SK-N-SH (cell line): ENCODE measurements at regions not wholly inside any gene's neighbourhood (a gene's known extent, or its start where the extent isn't known, plus 50 kb on each side); places are given as distances from the start of the nearest gene placed in this dataset.

Experiments used
- CTCF ChIA-PET: fragments of 300-600, 350-600 bp; formaldehyde crosslinking; extraction: SDS; loops from one replicate; lab custom pipeline; 2021; lab: Yijun Ruan, JAX
- POLR2A ChIA-PET: fragments of 350-600 bp; sonication (Branson Sonifier 250); formaldehyde crosslinking; extraction: SDS; loops from one replicate; lab custom pipeline; 2020; ENCODE audit warnings: antibody characterized with exemption, inconsistent platforms; lab: Yijun Ruan, JAX
- DNase-seq: peaks from one replicate; pipeline ENCODE4 v3.0.0; 2012
- H2AFZ ChIP-seq: fragments of 200-600 bp; sonication (generic); 2 replicates; pipeline ENCODE4 v1.8.1; 2016; ENCODE audit warnings: antibody characterized with exemption, mild to moderate bottlenecking, low read depth
- H3F3A ChIP-seq: fragments of 200-600 bp; sonication (generic); replicated peaks from 2 replicates; pipeline ENCODE3; 2016; ENCODE audit warnings: antibody characterized with exemption, mild to moderate bottlenecking; ENCODE audit not compliant: insufficient read depth
- H3K27ac ChIP-seq, 2 experiments: fragments of 200-500 bp in 1 of 2; fragments of 200-600 bp in 1 of 2; sonication (Bioruptor generic) in 1 of 2; sonication (generic), shearing (Covaris generic) in 1 of 2; 2 replicates each; pipeline versions ENCODE4 v1.5.1 to v1.6.1; 2014 to 2016; ENCODE audit warnings: low read depth in 2 of 2, inconsistent platforms in 1 of 2, low read length in 1 of 2, mild to moderate bottlenecking in 1 of 2, mixed read lengths in 1 of 2
- H3K27me3 ChIP-seq: fragments of 200-600 bp; sonication (generic), shearing (Covaris generic); 2 replicates; pipeline ENCODE4 v1.6.1; 2016; ENCODE audit warnings: mixed run types; ENCODE audit not compliant: insufficient read depth
- H3K36me3 ChIP-seq, 2 experiments: fragments of 200-500 bp in 1 of 2; fragments of 200-600 bp in 1 of 2; sonication (Bioruptor generic) in 1 of 2; sonication (generic) in 1 of 2; replicated peaks in 1 of 2; 2 replicates each; pipeline versions ENCODE3 to v1.5.1; 2014 to 2016; ENCODE audit warnings: low read length in 1 of 2, mild to moderate bottlenecking in 1 of 2; ENCODE audit not compliant: insufficient read depth in 2 of 2, control insufficient read depth in 1 of 2
- H3K4me1 ChIP-seq, 2 experiments: fragments of 200-500 bp in 1 of 2; fragments of 200-600 bp in 1 of 2; sonication (Bioruptor generic) in 1 of 2; sonication (generic), shearing (Covaris generic) in 1 of 2; 2 replicates each; pipeline versions ENCODE4 v1.5.1 to v1.6.1; 2014 to 2016; ENCODE audit warnings: low read depth in 1 of 2, low read length in 1 of 2, mixed run types in 1 of 2; ENCODE audit not compliant: insufficient read depth in 2 of 2, control insufficient read depth in 1 of 2
- H3K4me2 ChIP-seq: fragments of 200-600 bp; sonication (generic), shearing (Covaris generic); 2 replicates; pipeline ENCODE4 v1.6.1; 2017; ENCODE audit warnings: mixed run types
- H3K4me3 ChIP-seq, 2 experiments: fragments of 200-500 bp in 1 of 2; fragments of 200-600 bp in 1 of 2; sonication (Bioruptor generic) in 1 of 2; sonication (generic), shearing (Covaris generic) in 1 of 2; 2 replicates each; pipeline versions ENCODE4 v1.5.1 to v1.8.1; 2014 to 2016; ENCODE audit warnings: low read depth in 2 of 2, inconsistent platforms in 1 of 2, low read length in 1 of 2, mild to moderate bottlenecking in 1 of 2, mixed read lengths in 1 of 2, moderate library complexity in 1 of 2
- H3K79me2 ChIP-seq: fragments of 200-600 bp; sonication (generic); 2 replicates; pipeline ENCODE4 v1.8.1; 2017; ENCODE audit warnings: mild to moderate bottlenecking; ENCODE audit not compliant: insufficient read depth
- H3K9ac ChIP-seq: fragments of 200-600 bp; sonication (generic); 2 replicates; pipeline ENCODE4 v1.6.1; 2017; ENCODE audit warnings: mixed run types
- H3K9me2 ChIP-seq: fragments of 200-600 bp; sonication (generic); 2 replicates; pipeline ENCODE4 v1.6.1; 2017; ENCODE audit warnings: mixed run types
- H3K9me3 ChIP-seq: fragments of 200-600 bp; sonication (generic); 2 replicates; pipeline ENCODE4 v1.6.1; 2017; ENCODE audit warnings: mixed run types, mild to moderate bottlenecking, moderate library complexity
- H4K20me1 ChIP-seq: fragments of 200-600 bp; sonication (generic); 2 replicates; pipeline ENCODE4 v1.6.1; 2017; ENCODE audit warnings: mild to moderate bottlenecking, mixed run types; ENCODE audit not compliant: insufficient read depth
- CHD2 ChIP-seq: fragments of 150-350 bp; IDR thresholded peaks from 2 replicates; pipeline ENCODE4 v1.6.1; 2018; ENCODE audit warnings: low read length; ENCODE audit not compliant: partially characterized antibody
- CTCF ChIP-seq: fragments of 200-600 bp; sonication (generic); IDR thresholded peaks from 2 replicates; pipeline ENCODE4 v1.6.1; 2017; ENCODE audit warnings: antibody characterized with exemption, mild to moderate bottlenecking, moderate library complexity
- FOXM1 ChIP-seq: IDR thresholded peaks from 2 replicates; pipeline ENCODE4 v1.4.0; 2012; ENCODE audit warnings: low read depth, mild to moderate bottlenecking
- GABPA ChIP-seq: IDR thresholded peaks from 2 replicates; pipeline ENCODE4 v1.4.0; 2012; ENCODE audit warnings: low read depth, mild to moderate bottlenecking
- GATA2 ChIP-seq: sonication (generic); formaldehyde crosslinking; IDR thresholded peaks from 2 replicates; pipeline ENCODE4 v1.5.0; 2020; ENCODE audit warnings: mild to moderate bottlenecking, missing genetic modification reagents
- MAX ChIP-seq: IDR thresholded peaks from 2 replicates; pipeline ENCODE4 v1.4.0; 2012; ENCODE audit warnings: low read depth
- PBX3 ChIP-seq: IDR thresholded peaks from 2 replicates; pipeline ENCODE4; 2012
- RFX5 ChIP-seq: IDR thresholded peaks from 2 replicates; pipeline ENCODE4 v1.6.1; 2012; ENCODE audit warnings: mild to moderate bottlenecking, improper control_type of control experiment, low read length
- SMC3 ChIP-seq: IDR thresholded peaks from 2 replicates; pipeline ENCODE4 v1.6.1; 2012; ENCODE audit warnings: low read depth, low read length, improper control_type of control experiment
- WGBS: methylation state at CpG from one replicate; pipeline ENCODE4 v1.1.6; 2017; ENCODE audit warnings: low lambda C conversion rate; 5-methylcytosine and 5-hydroxymethylcytosine counted together
- TF ChIP-seq, protein P1 (sequence below): IDR thresholded peaks from 2 replicates; pipeline ENCODE4 v1.4.0; 2012; ENCODE audit warnings: low read depth, borderline replicate concordance

GRCh38 chr1:25068829-25069228 is 138.8 kb upstream of the RUNX3 start:
- 0 out of 2 replicates have a peak, but pooled peaks have one; percentile 18 for TF ChIP-seq CTCF
- TF ChIP-seq SMC3: no peak
- H3K27ac ChIP-seq: no peak overlapping the region; a peak in 1 of 4 replicates
- 51% methylated on average over 4 of the region's 4 CpGs for WGBS
- no peak overlapping the region for H3K4me2 ChIP-seq
- H2AFZ ChIP-seq: no peak overlapping the region
- no peak overlapping the region for H3K9ac ChIP-seq
- no peaks in the 10 kb centered on the region for H3K9me2 ChIP-seq
- no peaks in the 10 kb centered on the region for H3K79me2 ChIP-seq
- ChIA-PET CTCF (no interaction called here), POLR2A (no interaction called here)
- H3K9me3 ChIP-seq: no peaks in the 10 kb centered on the region
- H3K36me3 ChIP-seq: no peaks in the 10 kb centered on the region
- H3K27me3 ChIP-seq: peaks cover 4% of the 10 kb centered on the region; the same call in 1 of the 2 replicates
- H3K4me3 ChIP-seq: no peak overlapping the region
- H3K4me1 ChIP-seq: peaks cover 0 to 36% of the 10 kb centered on the region in 2 experiments; a peak in 1 of 4 replicates
- no peaks in the 10 kb centered on the region for H3F3A ChIP-seq
- DNase-seq: no peak
- no peaks in the 10 kb centered on the region for H4K20me1 ChIP-seq

- TF ChIP-seq GATA2 (CRISPR knock-in tag) (no peak), RFX5 (no peak), MAX (no peak)
- no peak overlapping the region for H3K4me2 ChIP-seq
- H3F3A ChIP-seq: no peaks in the 10 kb centered on the region
- POLR2A ChIA-PET: no interaction called here
- H3K9ac ChIP-seq: no peak overlapping the region
- DNase-seq: no peak
- WGBS: 38% methylated on average over 6 of the region's 6 CpGs
- CTCF ChIA-PET: no interaction called here
- no peaks in the 10 kb centered on the region for H3K9me3 ChIP-seq
- no peak overlapping the region; a peak in 1 of 4 replicates for H3K27ac ChIP-seq
- H3K4me1 ChIP-seq: peaks cover 0 to 36% of the 10 kb centered on the region in 2 experiments; a peak in 1 of 4 replicates
- H4K20me1 ChIP-seq: no peaks in the 10 kb centered on the region
- no peaks in the 10 kb centered on the region for H3K9me2 ChIP-seq
- H3K79me2 ChIP-seq: no peaks in the 10 kb centered on the region
- peaks cover 4% of the 10 kb centered on the region; the same call in 1 of the 2 replicates for H3K27me3 ChIP-seq
- H2AFZ ChIP-seq: no peak overlapping the region
- no peaks in the 10 kb centered on the region for H3K36me3 ChIP-seq
- H3K4me3 ChIP-seq: no peak overlapping the region
Measured at GRCh38 chr1:25068316-25068715, 138.2 kb upstream of the RUNX3 start.

DNA sequence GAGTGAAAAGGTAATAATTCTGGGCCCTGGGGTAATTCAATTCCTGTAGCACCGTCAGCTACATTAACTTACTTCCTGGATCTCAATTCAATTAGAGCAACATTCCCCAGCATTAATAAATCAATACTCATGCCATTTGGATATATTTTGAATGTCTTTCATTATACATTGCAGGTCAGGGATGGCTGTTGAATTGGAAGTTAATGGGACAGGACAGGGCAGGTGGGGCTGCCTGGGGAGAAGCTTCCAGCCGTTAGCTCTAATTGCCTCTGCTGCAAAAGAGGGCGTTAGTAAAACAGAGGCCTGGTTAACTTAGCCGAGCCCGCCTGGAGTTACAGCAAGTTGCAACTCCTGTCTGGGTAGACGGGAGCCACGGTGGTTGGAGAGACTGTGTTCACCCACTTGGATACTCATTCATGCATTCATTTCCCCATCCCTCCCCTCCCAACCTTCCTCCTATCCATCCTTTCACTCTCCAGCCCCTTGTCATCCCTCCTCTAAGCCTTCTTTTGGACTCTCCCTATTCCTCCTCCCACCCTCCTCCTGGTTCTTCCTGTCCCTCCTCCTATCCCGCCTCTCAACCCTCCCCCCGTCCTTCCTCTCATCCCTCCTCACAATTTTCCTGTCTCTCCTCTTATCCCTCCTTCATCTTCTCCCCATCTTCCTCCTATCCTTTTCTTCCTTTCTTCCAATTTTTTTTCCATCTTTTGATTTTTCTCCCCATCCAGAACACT is 137.6 kb upstream of the RUNX3 start:
- H3K4me1 ChIP-seq: peaks cover 0 to 36% of the 10 kb centered on the region in 2 experiments; a peak in 1 of 4 replicates
- WGBS: 62% methylated on average over 9 of the region's 9 CpGs
- no peaks in the 10 kb centered on the region for H3K9me3 ChIP-seq
- H3F3A ChIP-seq: no peaks in the 10 kb centered on the region
- H3K9ac ChIP-seq: no peak overlapping the region
- H3K27me3 ChIP-seq: peaks cover 4% of the 10 kb centered on the region; the same call in 1 of the 2 replicates
- no peak overlapping the region for H3K4me2 ChIP-seq
- no peak overlapping the region for H2AFZ ChIP-seq
- CTCF ChIA-PET: interaction anchor here (0.8 to 4.4 kb wide), 4 partner anchors 11 to 132 kb away, joined by 3 to 18 read pairs (median 10); no protein-coding TSS in a partner anchor
- H3K9me2 ChIP-seq: no peaks in the 10 kb centered on the region
- H3K27ac ChIP-seq: peak overlapping the region in 1 of 2 experiments; percentile 36; a peak in 1 of 4 replicates
- H3K36me3 ChIP-seq: no peaks in the 10 kb centered on the region
- no peaks in the 10 kb centered on the region for H3K79me2 ChIP-seq
- H4K20me1 ChIP-seq: no peaks in the 10 kb centered on the region
- POLR2A ChIA-PET: interaction anchor here (0.8 kb wide), 1 partner anchor 32 kb away, joined by 3 read pairs; no protein-coding TSS in a partner anchor
- DNase-seq: no peak
- no peak overlapping the region for H3K4me3 ChIP-seq
- TF ChIP-seq CTCF (no peak), PBX3 (no peak), RFX5 (no peak), GABPA (no peak), FOXM1 (no peak), CHD2 (no peak), MAX (no peak)
- TF ChIP-seq, protein P1, sequence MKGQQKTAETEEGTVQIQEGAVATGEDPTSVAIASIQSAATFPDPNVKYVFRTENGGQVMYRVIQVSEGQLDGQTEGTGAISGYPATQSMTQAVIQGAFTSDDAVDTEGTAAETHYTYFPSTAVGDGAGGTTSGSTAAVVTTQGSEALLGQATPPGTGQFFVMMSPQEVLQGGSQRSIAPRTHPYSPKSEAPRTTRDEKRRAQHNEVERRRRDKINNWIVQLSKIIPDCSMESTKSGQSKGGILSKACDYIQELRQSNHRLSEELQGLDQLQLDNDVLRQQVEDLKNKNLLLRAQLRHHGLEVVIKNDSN: no peak
